ENCODE measurements at regions not wholly inside any gene's neighbourhood (a gene's known extent, or its start where the extent isn't known, plus 50 kb on each side); places are given as distances from the start of the nearest gene placed in this dataset.
"Not testable (repeated sequence)": the region's sequence is repeated elsewhere in the genome, so short reads cannot be mapped to it uniquely, and the experiment has no call there.

DNA sequence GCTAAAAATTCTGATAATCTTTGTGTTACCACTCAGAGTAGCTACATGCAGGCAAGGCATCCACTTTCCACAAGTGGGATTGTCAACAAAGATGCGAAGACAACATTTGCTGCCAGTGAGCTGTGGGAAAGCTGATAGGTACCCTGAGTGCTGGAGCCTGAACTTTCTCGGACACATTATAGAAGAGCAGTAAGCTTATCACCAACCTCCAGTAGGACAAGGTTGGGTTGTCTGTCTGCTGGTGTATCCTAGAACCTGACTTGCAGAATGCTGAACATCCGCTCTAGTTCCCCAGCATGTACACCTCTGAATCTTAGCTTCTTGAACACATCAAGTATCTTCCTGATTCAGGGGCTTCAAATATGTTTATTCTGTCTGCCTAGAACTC is 103.8 kb upstream of the PPM1H start:
- DNase-seq: no peak

DNA sequence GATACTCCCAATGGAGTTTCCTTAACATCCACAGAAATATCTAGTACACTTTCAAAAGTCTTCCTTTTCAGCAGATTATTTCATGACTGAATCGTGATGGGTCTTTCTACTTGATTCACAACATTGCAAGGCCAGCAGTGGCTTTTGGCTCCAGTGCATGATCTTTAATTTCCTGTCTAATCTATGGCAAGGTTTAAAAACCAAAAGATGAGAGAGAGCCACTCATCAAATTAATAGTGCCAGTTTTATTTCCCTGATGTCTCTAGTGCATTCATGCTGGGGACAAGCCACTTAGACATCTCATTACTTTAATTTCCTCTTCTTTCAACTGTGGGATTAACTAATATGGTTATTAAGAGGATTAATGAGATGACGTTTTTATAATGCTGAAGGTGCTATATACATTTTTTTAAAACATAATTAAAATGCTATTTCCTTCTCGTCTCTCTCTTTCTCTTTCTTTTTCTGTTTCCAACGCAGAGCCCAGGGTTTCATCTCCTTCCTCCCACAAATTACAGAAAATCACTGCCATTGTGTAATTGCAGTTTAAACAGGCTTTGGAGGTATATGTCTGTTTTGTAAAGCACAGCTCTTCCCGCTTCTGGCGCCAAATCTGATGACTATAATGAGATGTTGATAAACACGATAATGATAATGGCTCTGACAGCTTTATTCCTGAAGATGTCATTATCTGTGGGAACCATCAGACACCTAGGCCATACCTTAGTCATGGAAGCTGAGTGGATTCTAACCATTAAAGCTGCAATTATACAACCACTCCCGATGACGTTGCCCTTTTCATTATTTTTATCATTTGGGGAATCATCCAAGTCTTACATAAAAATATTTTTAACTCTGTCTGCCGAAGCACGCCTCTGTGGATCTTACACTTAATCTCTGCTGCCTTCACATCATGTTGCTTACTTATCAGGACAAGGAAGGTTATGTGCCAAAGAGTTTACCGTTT is 103.1 kb upstream of the PPM1H start:
- DNase-seq: no peak

DNA sequence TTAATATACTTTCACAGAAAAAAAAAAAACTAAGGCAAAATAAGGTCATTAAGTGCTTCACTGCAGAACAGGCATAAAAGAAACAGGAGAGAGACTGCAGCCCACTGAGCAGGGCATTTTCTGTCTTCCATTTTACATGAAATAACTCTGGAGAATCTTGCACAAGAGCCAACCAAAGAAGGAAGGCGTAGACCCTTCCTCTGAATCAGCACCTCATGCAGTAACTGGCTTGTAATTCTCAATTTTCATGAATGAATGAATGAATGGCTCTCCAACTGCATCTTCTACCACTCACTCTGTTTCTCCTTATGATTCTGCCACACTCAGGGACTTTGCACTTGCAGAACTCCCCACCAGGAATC is 102.0 kb upstream of the PPM1H start:
- no peak for DNase-seq

DNA sequence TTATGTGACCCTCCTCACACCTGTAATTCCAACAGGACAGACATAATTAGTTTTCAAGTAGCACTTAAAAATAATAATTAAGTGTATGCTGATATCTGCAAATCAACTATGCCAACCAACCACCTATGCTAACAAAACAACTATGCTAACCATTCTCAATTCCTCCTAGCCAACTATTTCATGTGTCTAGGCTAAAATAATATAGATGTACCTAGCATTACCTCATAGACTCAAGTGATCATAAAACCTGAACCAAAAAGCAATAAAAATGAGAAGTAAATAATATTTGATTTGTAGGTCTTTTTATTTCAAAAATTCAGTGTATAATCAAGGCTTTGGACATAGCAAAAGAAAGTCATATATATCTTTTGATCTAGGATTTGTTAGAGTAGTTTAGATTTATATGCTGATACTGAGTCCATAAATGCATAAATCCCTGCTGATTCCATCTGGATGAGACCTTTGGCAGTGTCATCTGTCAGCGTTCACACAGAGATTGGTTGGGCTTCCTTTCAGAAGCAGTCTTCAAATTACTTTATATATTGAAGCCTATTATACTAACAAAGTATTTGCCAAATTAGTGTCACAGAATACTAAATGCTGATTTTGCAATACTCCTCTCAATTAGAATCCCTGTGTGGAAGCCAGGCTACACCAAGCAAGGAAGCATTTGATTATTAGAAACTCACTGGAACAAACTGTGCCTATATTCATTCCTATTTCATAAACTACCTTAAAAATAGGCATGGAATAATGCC is 101.4 kb upstream of the PPM1H start:
- no peak for DNase-seq

DNA sequence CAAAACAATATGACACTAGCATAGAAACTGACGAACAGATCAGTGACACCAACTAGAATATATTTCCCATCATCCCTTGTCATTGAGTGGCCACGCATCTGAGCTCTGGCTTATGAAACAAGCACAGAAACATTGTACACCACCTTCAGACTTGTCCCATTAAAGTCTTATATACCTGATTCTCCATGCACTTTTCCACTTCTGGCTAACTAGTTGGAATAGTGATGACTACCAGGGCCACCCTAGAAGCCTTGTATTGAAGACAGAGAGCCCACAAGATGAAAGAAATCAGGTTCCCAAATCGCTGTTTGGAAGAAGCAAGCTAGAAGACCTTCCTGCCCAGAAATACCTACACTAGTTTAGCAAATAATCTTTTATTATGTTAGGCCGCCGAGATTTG is 99.7 kb upstream of the PPM1H start:
- no peak for DNase-seq

DNA sequence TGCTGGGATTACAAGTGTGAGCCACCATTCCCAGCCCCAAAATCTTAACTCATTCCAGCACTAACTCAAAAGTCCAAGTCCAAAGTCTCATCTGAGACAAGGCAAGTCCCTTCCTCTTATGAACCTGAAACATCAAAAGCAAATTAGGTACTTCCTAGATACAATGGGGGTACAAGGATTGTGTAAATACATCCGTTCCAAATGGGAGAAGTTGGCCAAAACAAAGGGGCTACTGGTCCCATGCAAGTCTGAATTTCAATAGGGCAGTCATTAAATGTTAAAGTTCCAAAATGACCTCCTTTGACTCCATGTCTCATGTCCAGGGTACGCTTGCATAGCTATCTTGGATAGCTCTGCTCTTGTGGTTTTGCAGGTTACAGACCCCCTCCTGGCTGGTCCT is 94.7 kb upstream of the PPM1H start:
- DNase-seq: no peak

DNA sequence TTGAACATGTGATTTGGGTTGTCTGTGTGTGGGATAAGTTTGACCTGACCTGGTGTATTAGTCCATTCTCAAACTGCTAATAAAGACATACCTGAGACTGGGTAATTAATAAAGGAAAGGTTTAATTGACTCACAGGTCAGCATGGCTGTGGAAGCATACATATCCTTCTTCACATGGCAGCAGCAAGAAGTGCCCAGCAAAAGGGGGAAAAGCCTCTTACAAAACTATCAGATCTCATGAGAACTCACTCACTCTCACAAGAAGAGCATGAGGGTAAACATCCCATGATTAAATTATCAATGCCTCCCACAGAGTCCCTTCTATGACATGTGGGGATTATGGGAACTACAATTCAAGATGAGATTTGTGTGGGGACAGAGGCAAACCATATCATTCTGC is 94.0 kb upstream of the PPM1H start:
- DNase-seq: no peak

DNA sequence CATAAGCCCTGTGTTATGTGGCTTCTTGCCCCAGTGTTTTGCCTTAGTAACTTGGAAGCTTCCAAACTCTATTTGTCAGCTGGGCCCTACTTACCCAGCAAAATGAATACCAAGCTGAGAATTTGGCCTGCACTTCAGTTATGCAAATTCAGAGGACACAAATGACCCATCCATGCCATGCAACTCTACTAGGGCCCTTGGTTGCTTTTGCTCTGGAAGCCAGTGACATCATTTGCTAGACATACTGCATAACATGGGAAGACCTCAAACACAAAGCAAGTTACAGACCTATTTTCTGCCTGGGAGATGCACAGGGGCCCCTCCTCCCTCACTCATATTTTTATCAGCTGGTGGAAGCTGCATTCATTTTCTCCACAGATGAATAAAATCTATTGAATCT is 90.2 kb upstream of the PPM1H start:
- no peak for DNase-seq

DNA sequence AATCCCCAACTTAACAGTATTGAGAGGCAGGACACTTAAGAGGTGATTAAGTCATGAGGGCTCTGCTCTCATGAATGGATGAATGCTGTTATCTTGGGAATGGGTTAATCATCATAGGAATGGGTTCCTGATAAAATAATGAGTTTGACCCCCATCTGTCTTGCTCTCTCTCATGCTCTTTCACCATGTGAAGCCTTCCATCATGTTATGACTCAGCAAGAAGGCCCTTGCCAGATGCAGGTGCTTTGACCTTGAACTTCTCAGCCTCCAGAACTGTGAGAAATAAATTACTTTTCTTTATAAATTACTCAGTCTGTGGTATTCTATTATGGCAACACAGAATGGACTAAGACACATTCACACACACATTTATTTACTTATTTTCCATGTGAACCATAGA is 89.0 kb upstream of the PPM1H start:
- no peak for DNase-seq

DNA sequence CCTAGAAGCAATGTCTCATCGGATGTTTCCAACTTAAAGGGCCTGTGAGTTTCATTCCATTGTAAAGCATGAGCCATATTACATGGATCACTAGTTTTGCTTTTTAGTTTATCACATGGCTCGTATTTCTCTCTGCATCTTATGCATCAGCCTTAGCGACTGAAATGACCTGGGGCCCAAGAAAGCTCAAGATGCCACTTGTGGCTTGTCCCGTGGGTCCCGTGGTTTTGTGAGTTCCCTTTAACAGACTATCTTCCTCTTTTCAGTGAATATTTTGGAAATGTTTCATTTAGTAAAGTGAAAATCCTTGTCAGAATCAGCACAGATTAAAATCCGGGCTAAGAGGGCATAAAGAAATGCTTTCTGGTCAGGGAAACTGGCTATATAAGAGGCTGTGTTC is 86.2 kb upstream of the PPM1H start:
- no peak for DNase-seq

DNA sequence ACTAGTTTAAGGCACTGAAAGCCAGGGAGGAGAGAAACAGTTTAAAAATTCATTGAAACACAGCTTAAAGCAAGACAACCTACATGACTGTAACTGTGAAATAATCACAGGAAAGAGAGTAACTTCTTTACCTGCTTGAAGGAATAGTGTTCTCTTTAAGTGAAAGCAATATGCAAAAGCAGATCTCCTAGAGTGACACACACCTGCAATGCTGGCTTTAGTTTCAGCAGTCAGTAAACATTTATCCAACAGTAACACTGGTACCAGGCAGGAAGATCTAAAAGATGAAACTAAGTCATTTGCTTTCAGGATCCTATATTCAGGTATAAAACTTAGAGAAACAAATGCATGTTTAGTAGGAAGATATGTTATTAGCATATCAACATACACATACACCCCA is 85.3 kb upstream of the PPM1H start:
- DNase-seq: no peak

DNA sequence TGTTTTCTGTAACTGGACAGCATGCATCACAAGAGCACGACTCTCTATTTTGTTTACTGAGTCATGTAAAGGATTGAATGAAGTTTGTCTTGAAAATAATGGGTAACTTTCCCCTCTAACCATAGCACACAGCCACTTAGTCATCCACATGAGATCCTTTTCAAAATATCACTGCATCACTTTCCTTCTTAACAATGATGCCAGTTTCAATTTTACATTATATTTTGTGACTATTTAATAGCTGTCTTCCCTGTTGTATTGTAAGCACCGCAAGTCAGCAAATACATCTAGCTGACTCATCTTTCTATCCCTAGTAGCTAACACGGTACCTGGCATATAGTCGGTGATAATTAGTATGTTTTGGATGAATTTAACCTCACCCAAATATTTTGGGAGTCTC is 83.3 kb upstream of the PPM1H start:
- no peak for DNase-seq

DNA sequence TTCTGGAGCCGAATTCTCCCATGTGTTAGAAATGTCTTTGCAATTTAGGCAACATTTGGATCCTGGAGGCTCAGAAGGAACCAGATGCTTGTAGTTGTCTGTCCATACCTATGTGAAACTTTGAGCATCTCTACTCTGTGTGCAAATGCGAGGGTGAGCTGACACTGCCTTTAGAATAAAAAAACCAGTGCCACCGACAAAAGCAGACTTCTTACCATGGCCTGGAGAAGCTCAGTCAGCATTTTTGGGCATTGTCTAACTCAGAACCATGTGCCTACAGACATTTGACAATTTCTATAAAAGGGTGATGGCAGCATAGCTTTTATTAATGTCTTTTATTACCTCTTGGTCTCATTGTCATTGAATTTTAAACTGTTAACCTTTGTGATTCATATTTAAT is 78.4 kb upstream of the PPM1H start:
- no peak for DNase-seq

DNA sequence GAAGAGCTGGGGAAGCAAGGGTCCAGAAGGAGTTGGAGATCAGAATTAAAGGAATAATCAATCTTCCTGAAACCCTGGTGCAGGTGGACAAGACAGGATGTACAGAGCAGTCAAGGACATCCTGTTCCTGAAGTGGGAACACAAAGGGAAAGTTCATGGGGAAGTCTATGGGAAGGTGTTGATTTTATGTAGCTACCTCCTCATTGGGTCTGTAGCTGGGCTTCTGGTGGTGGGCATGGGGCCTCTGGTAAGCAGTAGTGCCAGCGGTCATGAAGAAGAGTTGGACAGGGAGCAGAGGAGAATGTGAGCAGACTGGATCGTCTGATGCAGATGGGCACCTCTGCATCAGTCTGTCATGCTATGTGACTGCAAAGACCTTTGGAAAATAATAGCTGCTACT is 75.7 kb upstream of the PPM1H start:
- no peak for DNase-seq

DNA sequence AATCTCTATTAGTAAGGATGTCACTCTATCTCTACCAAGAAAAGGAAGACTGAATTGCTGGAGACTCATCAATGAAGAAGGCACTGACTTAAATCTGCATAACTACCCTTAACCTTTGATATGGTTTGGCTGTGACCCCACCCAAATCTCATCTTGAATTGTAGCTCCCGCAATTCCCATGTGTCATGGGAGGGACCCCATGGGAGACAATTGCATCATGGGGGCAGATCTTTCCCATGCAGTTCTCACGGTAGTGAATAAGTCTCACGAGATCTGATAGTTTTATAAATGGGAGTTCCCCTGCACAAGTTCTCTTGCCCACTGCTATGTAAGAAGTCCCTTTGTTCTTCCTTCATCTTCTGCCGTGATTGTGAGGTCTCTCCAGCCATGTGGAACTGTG is 73.4 kb upstream of the PPM1H start:
- DNase-seq: no peak

DNA sequence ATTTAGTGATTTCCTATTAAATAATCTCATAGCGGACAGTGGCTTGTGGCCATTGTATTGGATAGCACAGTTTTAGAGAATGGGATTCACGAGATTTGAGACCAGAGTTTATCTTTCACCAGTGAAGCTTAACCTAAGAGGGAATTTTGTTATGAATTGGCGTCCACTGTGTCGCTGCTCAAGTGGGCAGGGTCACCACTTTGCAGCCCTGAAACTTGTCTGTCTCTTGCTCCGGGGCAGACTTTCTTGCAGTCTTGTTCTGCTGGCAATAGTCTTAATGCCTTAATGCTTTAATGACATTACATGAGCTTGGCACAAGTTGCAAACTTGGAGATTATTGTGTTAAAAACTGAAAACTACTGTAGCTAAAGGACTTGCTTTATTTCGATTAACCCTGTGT is 72.8 kb upstream of the PPM1H start:
- no peak for DNase-seq

DNA sequence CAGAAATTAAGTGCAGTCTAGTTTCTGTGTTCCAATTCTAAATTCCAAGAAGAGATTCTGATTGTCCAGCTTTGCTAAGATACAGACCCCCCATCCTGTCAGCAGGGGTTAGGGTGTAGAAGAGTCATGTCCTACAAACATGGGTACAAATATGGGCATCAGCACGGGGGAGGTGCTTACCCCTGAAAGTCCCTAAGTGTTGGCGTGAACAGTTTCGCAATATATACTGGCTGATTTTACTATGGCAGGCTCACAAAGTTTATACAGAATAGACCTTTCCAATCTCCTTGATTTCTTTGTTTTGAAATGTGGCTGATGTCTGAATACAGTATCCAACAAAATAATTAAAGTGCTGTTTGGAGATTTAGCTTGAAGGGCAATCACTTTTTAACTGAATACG is 71.6 kb upstream of the PPM1H start:
- DNase-seq: no peak

DNA sequence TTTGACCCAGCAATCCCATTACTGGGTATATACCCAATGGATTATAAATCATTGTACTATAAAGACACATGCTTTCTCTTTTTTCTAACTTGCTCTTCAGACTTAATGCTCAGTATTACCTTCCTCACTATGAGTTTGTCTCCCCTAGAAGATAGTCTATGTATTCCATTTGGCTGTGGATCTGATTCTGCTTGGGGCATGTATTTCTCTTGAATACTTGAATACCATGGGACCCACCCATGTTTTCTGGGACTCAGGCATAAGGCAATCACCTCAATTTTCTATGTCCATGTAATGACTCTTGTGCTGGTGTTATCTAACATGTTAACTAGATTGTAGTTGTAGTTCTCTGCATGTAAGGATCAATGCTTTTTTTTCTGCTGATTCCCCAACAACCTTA is 70.4 kb upstream of the PPM1H start:
- no peak for DNase-seq

DNA sequence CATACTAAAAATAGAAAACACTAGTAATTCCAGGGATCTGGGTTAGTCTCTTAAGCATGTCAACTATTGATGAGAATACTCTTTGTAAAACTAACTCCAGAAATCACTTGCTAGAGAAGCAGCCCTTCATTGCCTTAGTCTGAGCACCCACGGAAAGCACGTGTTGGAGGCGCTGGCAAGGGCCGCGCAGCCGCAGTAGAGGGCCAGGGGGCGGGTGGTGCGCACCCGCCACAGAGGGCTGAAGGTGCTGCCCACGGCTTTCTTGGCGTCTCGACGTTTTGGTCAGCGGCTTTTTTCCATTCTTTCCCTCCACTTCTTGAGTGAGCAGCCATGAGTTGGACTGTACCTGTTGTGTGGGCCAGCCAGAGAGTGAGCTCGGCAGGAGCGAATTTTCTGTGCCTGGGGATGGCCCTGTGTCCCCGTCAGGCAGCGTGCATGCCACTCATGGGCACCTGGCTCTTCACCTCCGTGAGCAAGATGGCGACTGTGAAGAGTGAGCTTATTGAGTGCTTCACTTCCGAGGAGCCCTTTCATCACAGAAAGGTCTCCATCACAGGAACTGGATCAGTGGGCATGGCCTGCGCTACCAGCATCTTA is 68.4 kb upstream of the PPM1H start:
- DNase-seq: no peak

DNA sequence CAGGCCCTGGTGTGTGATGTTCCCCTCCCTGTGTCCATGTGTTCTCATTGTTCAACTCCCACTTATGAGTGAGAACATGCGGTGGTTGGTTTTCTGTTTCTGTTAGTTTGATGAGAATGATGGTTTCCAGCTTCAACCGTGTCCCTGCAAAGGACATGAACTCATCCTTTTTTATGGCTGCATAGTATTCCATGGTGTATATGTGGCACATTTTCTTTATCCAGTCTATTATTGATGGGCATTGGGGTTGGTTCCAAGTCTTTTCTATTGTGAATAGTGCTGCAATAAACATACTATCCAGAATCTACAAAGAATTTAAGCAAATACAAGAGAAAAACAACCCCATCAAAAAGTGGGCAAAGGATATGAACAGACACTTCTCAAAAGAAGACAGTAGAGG is 67.1 kb upstream of the PPM1H start:
- DNase-seq: not testable (repeated sequence)

DNA sequence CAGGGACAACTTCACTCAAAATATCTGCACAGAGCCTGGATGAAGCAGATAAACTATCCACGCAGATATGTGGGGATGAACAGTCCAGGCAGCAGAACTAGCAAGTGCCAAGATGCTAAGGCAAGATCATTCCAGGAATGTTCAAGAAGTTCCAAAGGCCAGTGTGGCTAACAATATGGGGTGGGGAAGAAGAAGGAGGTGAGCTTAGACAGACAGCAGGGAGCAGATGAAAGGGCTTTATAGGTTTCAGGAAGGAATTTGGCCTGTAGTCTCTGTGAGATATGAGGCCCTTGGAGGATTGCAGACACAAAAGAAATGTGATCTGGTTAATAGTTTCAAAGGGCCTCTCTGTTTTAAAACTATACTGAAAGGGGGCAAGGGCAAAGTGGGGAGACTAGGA is 63.5 kb upstream of the PPM1H start:
- DNase-seq: no peak

DNA sequence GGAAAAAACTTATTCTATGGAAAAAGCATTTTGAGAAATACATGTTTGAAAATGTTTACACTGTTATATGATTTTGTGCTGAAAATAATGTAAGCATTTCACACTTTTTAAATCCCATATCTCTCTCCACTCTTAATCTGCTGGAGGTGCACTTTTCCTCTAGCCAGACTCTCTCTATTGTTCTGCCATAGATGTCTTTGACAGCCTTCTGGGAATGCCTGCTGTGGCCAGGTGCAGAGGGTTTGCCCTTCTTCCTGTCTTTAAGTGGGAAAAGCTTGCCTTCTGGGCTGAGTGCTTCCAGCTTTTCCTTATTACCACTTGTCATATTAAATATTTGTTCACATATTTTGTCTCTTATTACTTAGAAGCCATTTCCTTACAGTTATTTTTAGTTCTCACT is 60.1 kb upstream of the PPM1H start:
- DNase-seq: no peak

DNA sequence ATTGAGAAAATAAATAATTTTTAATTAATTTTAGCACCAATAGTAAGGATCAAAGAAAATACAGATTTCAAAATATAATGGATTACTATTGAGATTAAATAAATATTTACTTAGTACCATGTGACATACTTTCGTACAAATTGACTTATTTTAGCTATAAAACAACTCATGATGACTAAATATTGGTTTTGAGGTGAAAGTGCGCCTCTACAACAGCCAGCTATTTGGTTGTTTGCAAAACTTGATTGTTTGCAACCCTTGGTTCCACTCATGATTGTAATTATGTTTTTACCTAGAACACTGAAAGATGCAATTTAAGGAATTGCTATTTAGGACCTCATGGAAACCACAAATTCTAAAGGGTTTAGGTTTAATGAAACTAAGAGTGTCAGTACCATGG is 51.9 kb upstream of the PPM1H start:
- DNase-seq: no peak
